ENCODE measurements at regions not wholly inside any gene's neighbourhood (a gene's known extent, or its start where the extent isn't known, plus 50 kb on each side); places are given as distances from the start of the nearest gene placed in this dataset.

DNA sequence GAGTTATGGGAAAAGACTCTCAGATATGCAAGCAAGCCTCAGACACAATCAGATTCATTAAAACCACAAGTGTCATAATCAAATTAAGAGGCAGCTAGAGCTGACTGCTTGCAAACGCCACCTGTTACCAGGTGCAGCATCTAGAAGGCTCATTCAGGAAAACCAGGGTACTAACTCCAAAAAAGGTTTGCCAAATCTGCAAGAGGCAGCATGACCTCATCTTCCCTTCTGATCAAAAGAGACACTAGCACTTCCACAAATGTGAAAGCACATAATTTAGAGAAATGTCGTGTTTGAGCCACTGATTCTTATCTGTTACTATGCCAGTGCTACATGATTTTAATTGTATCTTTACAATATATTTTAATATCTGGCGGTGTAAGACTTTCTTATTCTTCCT, 123.3 kb upstream of the NANOGP8 start:
- H3K36me3 ChIP-seq (ENCODE audit: insufficient read depth): no peaks in the 10 kb centered on the region
- H3F3A ChIP-seq (replicated peaks; ENCODE audit: low read depth): no peaks in the 10 kb centered on the region
- H3K36me3 Mint-ChIP-seq (ENCODE audit: low read depth): no peaks in the 10 kb centered on the region
- H3K9me2 ChIP-seq (ENCODE audit: insufficient read depth): no peaks in the 10 kb centered on the region
- no peaks in the 10 kb centered on the region for H3K79me2 ChIP-seq (replicated peaks; ENCODE audit: insufficient read depth)
- H3K9me3 Mint-ChIP-seq: no peaks in the 10 kb centered on the region
- H3K4me2 ChIP-seq: no peak overlapping the region
- H2AFZ ChIP-seq: no peak overlapping the region
- no peak overlapping the region for H3K4me3 Mint-ChIP-seq
- no peak for TF ChIP-seq POLR2AphosphoS5 (IDR thresholded peaks at IDR 0.05; ENCODE audit: low read depth)
- ATAC-seq (no peak), DNase-seq (ENCODE audit: low spot score) (peak; percentile 20)
- peaks cover 2% of the 10 kb centered on the region for H3K27me3 Mint-ChIP-seq (ENCODE audit: insufficient read depth, low read depth, poor library complexity)
- H4K20me1 ChIP-seq (replicated peaks; ENCODE audit: insufficient read depth): no peaks in the 10 kb centered on the region
- H3K27ac ChIP-seq (ENCODE audit: low read depth): no peak overlapping the region
- H3K4me3 ChIP-seq: no peak overlapping the region
- peaks cover 18% of the 10 kb centered on the region; the same call in 2 of the 3 replicates for H3K4me1 Mint-ChIP-seq
- 0 out of 2 replicates have a peak overlapping the region, but pooled peaks have one; percentile 30 for H3K27ac Mint-ChIP-seq
- no peaks in the 10 kb centered on the region for H3K27me3 ChIP-seq (ENCODE audit: insufficient read depth)
- no peaks in the 10 kb centered on the region for H3K4me1 ChIP-seq (ENCODE audit: insufficient read depth)

DNA sequence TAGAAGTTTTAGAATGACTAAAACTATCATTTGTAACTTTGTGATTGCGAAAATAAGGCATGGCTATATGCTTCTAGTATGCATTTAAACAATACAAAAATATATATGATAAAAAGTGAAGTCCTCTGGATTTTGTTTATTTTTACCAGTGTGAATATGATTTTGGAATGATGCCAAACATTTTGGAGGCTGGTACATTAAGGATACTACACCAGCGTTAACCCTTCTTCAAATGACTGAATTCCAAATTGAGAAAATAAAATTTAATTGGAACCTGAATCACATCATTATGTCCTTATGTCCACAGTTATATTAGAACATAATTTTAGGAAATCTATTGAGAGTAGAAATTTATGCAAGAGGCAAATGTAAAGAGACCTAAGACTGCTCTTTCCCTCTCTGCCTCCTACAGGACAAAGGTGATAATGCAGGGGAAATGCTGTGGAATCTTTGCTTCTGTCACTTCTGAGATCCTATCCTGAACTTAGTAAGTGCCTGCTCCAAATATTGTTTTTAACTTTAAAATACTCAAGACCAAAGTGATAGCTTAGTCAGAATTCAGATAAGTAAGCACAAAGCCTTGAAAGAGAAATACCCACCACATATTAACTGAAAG, 121.1 kb upstream of the NANOGP8 start:
- TF ChIP-seq, protein P1, sequence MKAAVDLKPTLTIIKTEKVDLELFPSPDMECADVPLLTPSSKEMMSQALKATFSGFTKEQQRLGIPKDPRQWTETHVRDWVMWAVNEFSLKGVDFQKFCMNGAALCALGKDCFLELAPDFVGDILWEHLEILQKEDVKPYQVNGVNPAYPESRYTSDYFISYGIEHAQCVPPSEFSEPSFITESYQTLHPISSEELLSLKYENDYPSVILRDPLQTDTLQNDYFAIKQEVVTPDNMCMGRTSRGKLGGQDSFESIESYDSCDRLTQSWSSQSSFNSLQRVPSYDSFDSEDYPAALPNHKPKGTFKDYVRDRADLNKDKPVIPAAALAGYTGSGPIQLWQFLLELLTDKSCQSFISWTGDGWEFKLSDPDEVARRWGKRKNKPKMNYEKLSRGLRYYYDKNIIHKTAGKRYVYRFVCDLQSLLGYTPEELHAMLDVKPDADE (IDR thresholded peaks at IDR 0.05): no peak
- TF ChIP-seq ZNF114 (CRISPR knock-in tag; IDR thresholded peaks at IDR 0.05) (no peak), POLR2AphosphoS5 (IDR thresholded peaks at IDR 0.05; ENCODE audit: low read depth) (no peak), NANOG (IDR thresholded peaks at IDR 0.05; ENCODE audit: borderline replicate concordance) (no peak), EZH2 (IDR thresholded peaks at IDR 0.05; ENCODE audit: low read depth, unreplicated experiment) (no peak)
- TF ChIP-seq, protein P2, sequence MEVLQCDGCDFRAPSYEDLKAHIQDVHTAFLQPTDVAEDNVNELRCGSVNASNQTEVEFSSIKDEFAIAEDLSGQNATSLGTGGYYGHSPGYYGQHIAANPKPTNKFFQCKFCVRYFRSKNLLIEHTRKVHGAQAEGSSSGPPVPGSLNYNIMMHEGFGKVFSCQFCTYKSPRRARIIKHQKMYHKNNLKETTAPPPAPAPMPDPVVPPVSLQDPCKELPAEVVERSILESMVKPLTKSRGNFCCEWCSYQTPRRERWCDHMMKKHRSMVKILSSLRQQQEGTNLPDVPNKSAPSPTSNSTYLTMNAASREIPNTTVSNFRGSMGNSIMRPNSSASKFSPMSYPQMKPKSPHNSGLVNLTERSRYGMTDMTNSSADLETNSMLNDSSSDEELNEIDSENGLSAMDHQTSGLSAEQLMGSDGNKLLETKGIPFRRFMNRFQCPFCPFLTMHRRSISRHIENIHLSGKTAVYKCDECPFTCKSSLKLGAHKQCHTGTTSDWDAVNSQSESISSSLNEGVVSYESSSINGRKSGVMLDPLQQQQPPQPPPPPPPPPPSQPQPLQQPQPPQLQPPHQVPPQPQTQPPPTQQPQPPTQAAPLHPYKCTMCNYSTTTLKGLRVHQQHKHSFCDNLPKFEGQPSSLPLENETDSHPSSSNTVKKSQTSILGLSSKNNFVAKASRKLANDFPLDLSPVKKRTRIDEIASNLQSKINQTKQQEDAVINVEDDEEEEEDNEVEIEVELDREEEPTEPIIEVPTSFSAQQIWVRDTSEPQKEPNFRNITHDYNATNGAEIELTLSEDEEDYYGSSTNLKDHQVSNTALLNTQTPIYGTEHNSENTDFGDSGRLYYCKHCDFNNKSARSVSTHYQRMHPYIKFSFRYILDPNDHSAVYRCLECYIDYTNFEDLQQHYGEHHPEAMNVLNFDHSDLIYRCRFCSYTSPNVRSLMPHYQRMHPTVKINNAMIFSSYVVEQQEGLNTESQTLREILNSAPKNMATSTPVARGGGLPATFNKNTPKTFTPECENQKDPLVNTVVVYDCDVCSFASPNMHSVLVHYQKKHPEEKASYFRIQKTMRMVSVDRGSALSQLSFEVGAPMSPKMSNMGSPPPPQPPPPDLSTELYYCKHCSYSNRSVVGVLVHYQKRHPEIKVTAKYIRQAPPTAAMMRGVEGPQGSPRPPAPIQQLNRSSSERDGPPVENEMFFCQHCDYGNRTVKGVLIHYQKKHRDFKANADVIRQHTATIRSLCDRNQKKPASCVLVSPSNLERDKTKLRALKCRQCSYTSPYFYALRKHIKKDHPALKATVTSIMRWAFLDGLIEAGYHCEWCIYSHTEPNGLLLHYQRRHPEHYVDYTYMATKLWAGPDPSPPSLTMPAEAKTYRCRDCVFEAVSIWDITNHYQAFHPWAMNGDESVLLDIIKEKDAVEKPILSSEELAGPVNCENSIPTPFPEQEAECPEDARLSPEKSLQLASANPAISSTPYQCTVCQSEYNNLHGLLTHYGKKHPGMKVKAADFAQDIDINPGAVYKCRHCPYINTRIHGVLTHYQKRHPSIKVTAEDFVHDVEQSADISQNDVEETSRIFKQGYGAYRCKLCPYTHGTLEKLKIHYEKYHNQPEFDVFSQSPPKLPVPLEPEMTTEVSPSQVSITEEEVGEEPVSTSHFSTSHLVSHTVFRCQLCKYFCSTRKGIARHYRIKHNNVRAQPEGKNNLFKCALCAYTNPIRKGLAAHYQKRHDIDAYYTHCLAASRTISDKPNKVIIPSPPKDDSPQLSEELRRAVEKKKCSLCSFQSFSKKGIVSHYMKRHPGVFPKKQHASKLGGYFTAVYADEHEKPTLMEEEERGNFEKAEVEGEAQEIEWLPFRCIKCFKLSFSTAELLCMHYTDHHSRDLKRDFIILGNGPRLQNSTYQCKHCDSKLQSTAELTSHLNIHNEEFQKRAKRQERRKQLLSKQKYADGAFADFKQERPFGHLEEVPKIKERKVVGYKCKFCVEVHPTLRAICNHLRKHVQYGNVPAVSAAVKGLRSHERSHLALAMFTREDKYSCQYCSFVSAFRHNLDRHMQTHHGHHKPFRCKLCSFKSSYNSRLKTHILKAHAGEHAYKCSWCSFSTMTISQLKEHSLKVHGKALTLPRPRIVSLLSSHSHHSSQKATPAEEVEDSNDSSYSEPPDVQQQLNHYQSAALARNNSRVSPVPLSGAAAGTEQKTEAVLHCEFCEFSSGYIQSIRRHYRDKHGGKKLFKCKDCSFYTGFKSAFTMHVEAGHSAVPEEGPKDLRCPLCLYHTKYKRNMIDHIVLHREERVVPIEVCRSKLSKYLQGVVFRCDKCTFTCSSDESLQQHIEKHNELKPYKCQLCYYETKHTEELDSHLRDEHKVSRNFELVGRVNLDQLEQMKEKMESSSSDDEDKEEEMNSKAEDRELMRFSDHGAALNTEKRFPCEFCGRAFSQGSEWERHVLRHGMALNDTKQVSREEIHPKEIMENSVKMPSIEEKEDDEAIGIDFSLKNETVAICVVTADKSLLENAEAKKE (CRISPR knock-in tag; IDR thresholded peaks at IDR 0.05): no peak
- TF ChIP-seq, protein P3, sequence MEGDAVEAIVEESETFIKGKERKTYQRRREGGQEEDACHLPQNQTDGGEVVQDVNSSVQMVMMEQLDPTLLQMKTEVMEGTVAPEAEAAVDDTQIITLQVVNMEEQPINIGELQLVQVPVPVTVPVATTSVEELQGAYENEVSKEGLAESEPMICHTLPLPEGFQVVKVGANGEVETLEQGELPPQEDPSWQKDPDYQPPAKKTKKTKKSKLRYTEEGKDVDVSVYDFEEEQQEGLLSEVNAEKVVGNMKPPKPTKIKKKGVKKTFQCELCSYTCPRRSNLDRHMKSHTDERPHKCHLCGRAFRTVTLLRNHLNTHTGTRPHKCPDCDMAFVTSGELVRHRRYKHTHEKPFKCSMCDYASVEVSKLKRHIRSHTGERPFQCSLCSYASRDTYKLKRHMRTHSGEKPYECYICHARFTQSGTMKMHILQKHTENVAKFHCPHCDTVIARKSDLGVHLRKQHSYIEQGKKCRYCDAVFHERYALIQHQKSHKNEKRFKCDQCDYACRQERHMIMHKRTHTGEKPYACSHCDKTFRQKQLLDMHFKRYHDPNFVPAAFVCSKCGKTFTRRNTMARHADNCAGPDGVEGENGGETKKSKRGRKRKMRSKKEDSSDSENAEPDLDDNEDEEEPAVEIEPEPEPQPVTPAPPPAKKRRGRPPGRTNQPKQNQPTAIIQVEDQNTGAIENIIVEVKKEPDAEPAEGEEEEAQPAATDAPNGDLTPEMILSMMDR (conservative IDR thresholded peaks at IDR 0.05; ENCODE audit: low read depth in 2 of 2): peak; percentile 74 to 87
- no peaks in the 10 kb centered on the region for H3K9me3 Mint-ChIP-seq
- no peak overlapping the region for H3K4me2 ChIP-seq
- no peak overlapping the region for H2AFZ ChIP-seq
- H3K4me1 Mint-ChIP-seq: peaks cover 7% of the 10 kb centered on the region; the same call in 2 of the 3 replicates
- no peaks in the 10 kb centered on the region for H3K36me3 ChIP-seq (ENCODE audit: insufficient read depth)
- no peaks in the 10 kb centered on the region for H3K27me3 ChIP-seq (ENCODE audit: insufficient read depth)
- H3K36me3 Mint-ChIP-seq (ENCODE audit: low read depth): no peaks in the 10 kb centered on the region
- H3F3A ChIP-seq (replicated peaks; ENCODE audit: low read depth): no peaks in the 10 kb centered on the region
- no peak overlapping the region for H3K27ac ChIP-seq (ENCODE audit: low read depth)
- peak; percentile 73 for DNase-seq (ENCODE audit: low spot score)
- H3K27me3 Mint-ChIP-seq (ENCODE audit: insufficient read depth, low read depth, poor library complexity): peaks cover 2% of the 10 kb centered on the region
- H3K9me2 ChIP-seq (ENCODE audit: insufficient read depth): no peaks in the 10 kb centered on the region
- no peaks in the 10 kb centered on the region for H3K79me2 ChIP-seq (replicated peaks; ENCODE audit: insufficient read depth)
- ATAC-seq: peak; percentile 47
- no peak overlapping the region for H3K4me3 ChIP-seq
- H4K20me1 ChIP-seq (replicated peaks; ENCODE audit: insufficient read depth): no peaks in the 10 kb centered on the region
- no peak overlapping the region for H3K4me3 Mint-ChIP-seq
- no peaks in the 10 kb centered on the region for H3K4me1 ChIP-seq (ENCODE audit: insufficient read depth)
- H3K27ac Mint-ChIP-seq: no peak overlapping the region
